Mesendoderm (in vitro differentiated cells): ENCODE measurements at regions not wholly inside any gene's neighbourhood (a gene's known extent, or its start where the extent isn't known, plus 50 kb on each side); places are given as distances from the start of the nearest gene placed in this dataset.

Experiments
- DNase-seq: peaks from one replicate; pipeline ENCODE4 v3.0.0; 2013
- H2AK5ac ChIP-seq: 2 replicates; pipeline ENCODE4 v1.6.1; 2013; ENCODE audit warnings: low read length, inconsistent platforms
- H2BK120ac ChIP-seq: 2 replicates; pipeline ENCODE4 v1.6.1; 2013; ENCODE audit warnings: low read depth, mild to moderate bottlenecking, low read length, moderate library complexity, mixed read lengths
- H2BK15ac ChIP-seq: replicated peaks from 2 replicates; pipeline ENCODE4 v1.6.1; 2013; ENCODE audit warnings: low read depth, mild to moderate bottlenecking, moderate library complexity
- H2BK5ac ChIP-seq: 2 replicates; pipeline ENCODE4 v1.6.1; 2013; ENCODE audit warnings: low read length, inconsistent platforms
- H3K18ac ChIP-seq: 2 replicates; pipeline ENCODE4 v1.6.1; 2013; ENCODE audit warnings: mild to moderate bottlenecking, low read length, mixed read lengths
- H3K23ac ChIP-seq: one replicate; pipeline ENCODE4 v1.6.1; 2013; ENCODE audit warnings: low read length
- H3K27ac ChIP-seq: 2 replicates; pipeline ENCODE4 v1.5.1; 2013; ENCODE audit warnings: low read depth, mild to moderate bottlenecking, inconsistent platforms, low read length, moderate library complexity
- H3K27me3 ChIP-seq: 2 replicates; pipeline ENCODE4 v1.6.1; 2013; ENCODE audit warnings: low read length, control low read depth, mild to moderate bottlenecking, inconsistent platforms; ENCODE audit not compliant: insufficient read depth, poor library complexity
- H3K36me3 ChIP-seq: 2 replicates; pipeline ENCODE4 v1.6.1; 2013; ENCODE audit warnings: low read length, inconsistent platforms; ENCODE audit not compliant: control insufficient read depth, insufficient read depth
- H3K4ac ChIP-seq: one replicate; pipeline ENCODE4 v1.6.1; 2013; ENCODE audit warnings: low read depth, mild to moderate bottlenecking, low read length, moderate library complexity
- H3K4me1 ChIP-seq: 2 replicates; pipeline ENCODE4 v1.6.1; 2013; ENCODE audit warnings: low read depth, low read length, inconsistent platforms; ENCODE audit not compliant: control insufficient read depth
- H3K4me2 ChIP-seq: 2 replicates; pipeline ENCODE4 v1.6.1; 2013; ENCODE audit warnings: low read length
- H3K4me3 ChIP-seq: 2 replicates; pipeline ENCODE4 v1.5.1; 2013; ENCODE audit warnings: mild to moderate bottlenecking, low read length
- H3K56ac ChIP-seq: one replicate; pipeline ENCODE4 v1.6.1; 2013; ENCODE audit warnings: low read length
- H3K79me1 ChIP-seq: 2 replicates; pipeline ENCODE4 v1.6.1; 2013; ENCODE audit warnings: low read length, inconsistent platforms
- H3K79me2 ChIP-seq: 2 replicates; pipeline ENCODE4 v1.6.1; 2013; ENCODE audit warnings: mild to moderate bottlenecking, low read length; ENCODE audit not compliant: control insufficient read depth, insufficient read depth
- H3K9ac ChIP-seq: 2 replicates; pipeline ENCODE4 v1.6.1; 2013; ENCODE audit warnings: low read length, inconsistent platforms
- H4K5ac ChIP-seq: one replicate; pipeline ENCODE4 v1.6.1; 2013; ENCODE audit warnings: low read length
- H4K8ac ChIP-seq: one replicate; pipeline ENCODE4 v1.6.1; 2013; ENCODE audit warnings: low read depth, mild to moderate bottlenecking, control low read depth, low read length, moderate library complexity
- WGBS: extraction: QIAGEN DNeasy Blood & Tissue Kit; methylation state at CpG from one replicate; pipeline ENCODE4 v1.1.7; 2013; ENCODE audit warnings: low lambda C conversion rate, missing lambda C conversion rate; ENCODE audit not compliant: insufficient coverage; ENCODE audit errors: extremely low coverage; 5-methylcytosine and 5-hydroxymethylcytosine counted together

DNA sequence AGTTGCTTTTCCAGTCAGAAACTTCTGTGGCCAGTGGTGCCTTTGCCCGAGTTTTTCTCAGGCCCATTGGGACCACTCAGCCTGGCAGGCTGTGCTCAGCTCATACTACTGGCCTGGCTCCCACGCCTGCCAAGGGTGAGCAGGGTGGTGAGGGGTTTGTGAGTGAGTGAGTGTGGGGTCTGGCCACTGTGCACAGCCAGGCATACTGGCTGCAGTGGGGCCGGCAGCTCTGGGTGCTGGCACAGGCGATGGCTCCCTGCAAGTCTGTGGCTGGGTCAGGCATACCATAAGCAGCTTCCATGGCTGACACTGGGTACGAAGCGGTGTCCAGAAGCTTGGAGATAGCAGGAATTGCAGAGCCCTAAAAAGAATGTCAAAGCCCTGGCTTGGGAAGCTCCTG is 161.0 kb downstream of the SLITRK6 start:
- H2BK120ac ChIP-seq, result no peak overlapping the region
- no peak overlapping the region for H4K5ac ChIP-seq
- H3K27ac ChIP-seq, result no peak overlapping the region
- H3K56ac ChIP-seq, result no peak overlapping the region
- no peak overlapping the region for H3K18ac ChIP-seq
- H2BK5ac ChIP-seq, result no peak overlapping the region
- H3K79me2 ChIP-seq, result no peaks in the 10 kb centered on the region
- no peak overlapping the region for H2BK15ac ChIP-seq
- no peaks in the 10 kb centered on the region for H3K36me3 ChIP-seq
- H2AK5ac ChIP-seq, result no peak overlapping the region
- no peak overlapping the region for H3K9ac ChIP-seq
- H3K27me3 ChIP-seq, result no peaks in the 10 kb centered on the region
- no peak overlapping the region for H3K23ac ChIP-seq
- DNase-seq, result no peak
- no peak overlapping the region for H3K4me3 ChIP-seq
- no peak overlapping the region for H3K4me2 ChIP-seq
- H3K4ac ChIP-seq, result no peak overlapping the region
- H3K4me1 ChIP-seq, result no peaks in the 10 kb centered on the region
- no CpG with 5 or more reads among the region's 6 CpGs for WGBS
- no peak overlapping the region for H4K8ac ChIP-seq
- H3K79me1 ChIP-seq, result no peaks in the 10 kb centered on the region

- Histone ChIP-seq H3K18ac (no peak overlapping the region), H3K9ac (no peak overlapping the region), H3K56ac (no peak overlapping the region), H3K27ac (no peak overlapping the region), H3K27me3 (no peaks in the 10 kb centered on the region), H4K5ac (no peak overlapping the region), H3K36me3 (no peaks in the 10 kb centered on the region), H3K23ac (no peak overlapping the region), H2BK15ac (no peak overlapping the region), H2AK5ac (no peak overlapping the region), H3K4me3 (no peak overlapping the region), H3K4me1 (no peaks in the 10 kb centered on the region), H3K4ac (no peak overlapping the region), H4K8ac (no peak overlapping the region), H2BK5ac (no peak overlapping the region), H2BK120ac (no peak overlapping the region), H3K4me2 (no peak overlapping the region), H3K79me2 (no peaks in the 10 kb centered on the region), H3K79me1 (no peaks in the 10 kb centered on the region)
- no CpG with 5 or more reads among the region's 3 CpGs for WGBS
- no peak for DNase-seq
Observed at GRCh38 chr13:85632526-85633195, 166.6 kb downstream of the SLITRK6 start.

DNA sequence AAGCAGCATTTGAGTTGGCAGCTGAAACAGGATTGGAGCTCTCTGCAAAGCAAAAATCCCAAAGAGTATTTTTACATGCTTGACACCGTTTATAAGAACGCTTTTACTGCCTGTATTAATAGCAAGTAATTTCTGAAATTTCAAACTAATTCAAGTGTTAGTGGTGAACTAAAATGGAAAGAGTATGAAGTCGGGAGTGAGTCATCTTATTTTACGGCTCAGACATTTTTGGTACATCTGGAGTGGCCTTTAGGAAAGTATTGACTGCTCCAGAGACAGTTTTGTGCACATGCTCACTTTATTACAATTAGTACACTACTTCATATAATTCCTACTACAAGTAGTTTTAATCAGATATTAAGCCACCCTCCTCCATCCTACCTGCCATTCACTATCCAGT is 167.4 kb downstream of the SLITRK6 start:
- WGBS, result no CpG with 5 or more reads among the region's 4 CpGs
- H3K18ac ChIP-seq, result no peak overlapping the region
- H3K23ac ChIP-seq, result no peak overlapping the region
- H3K27me3 ChIP-seq, result no peaks in the 10 kb centered on the region
- H4K8ac ChIP-seq, result no peak overlapping the region
- no peaks in the 10 kb centered on the region for H3K79me2 ChIP-seq
- no peak overlapping the region for H3K4me2 ChIP-seq
- H3K56ac ChIP-seq, result no peak overlapping the region
- no peak overlapping the region for H2AK5ac ChIP-seq
- H2BK15ac ChIP-seq, result no peak overlapping the region
- no peak overlapping the region for H3K4ac ChIP-seq
- H2BK120ac ChIP-seq, result no peak overlapping the region
- no peaks in the 10 kb centered on the region for H3K79me1 ChIP-seq
- no peaks in the 10 kb centered on the region for H3K36me3 ChIP-seq
- no peak overlapping the region for H2BK5ac ChIP-seq
- H3K4me1 ChIP-seq, result no peaks in the 10 kb centered on the region
- H3K27ac ChIP-seq, result no peak overlapping the region
- H3K9ac ChIP-seq, result no peak overlapping the region
- DNase-seq, result no peak
- no peak overlapping the region for H3K4me3 ChIP-seq
- H4K5ac ChIP-seq, result no peak overlapping the region

GRCh38 chr13:85626603-85627002 is 172.6 kb downstream of the SLITRK6 start:
- no peak overlapping the region for H3K27ac ChIP-seq
- H3K79me2 ChIP-seq, result no peaks in the 10 kb centered on the region
- H3K23ac ChIP-seq, result no peak overlapping the region
- no peak overlapping the region for H4K5ac ChIP-seq
- no peak overlapping the region for H3K56ac ChIP-seq
- H4K8ac ChIP-seq, result no peak overlapping the region
- no peaks in the 10 kb centered on the region for H3K27me3 ChIP-seq
- no peaks in the 10 kb centered on the region for H3K4me1 ChIP-seq
- H3K36me3 ChIP-seq, result no peaks in the 10 kb centered on the region
- H3K4ac ChIP-seq, result no peak overlapping the region
- no peaks in the 10 kb centered on the region for H3K79me1 ChIP-seq
- WGBS, result no CpG with 5 or more reads among the region's 4 CpGs
- H2AK5ac ChIP-seq, result no peak overlapping the region
- H3K4me3 ChIP-seq, result no peak overlapping the region
- no peak overlapping the region for H3K9ac ChIP-seq
- H2BK15ac ChIP-seq, result no peak overlapping the region
- H2BK120ac ChIP-seq, result no peak overlapping the region
- H3K18ac ChIP-seq, result no peak overlapping the region
- DNase-seq, result no peak
- no peak overlapping the region for H2BK5ac ChIP-seq
- no peak overlapping the region for H3K4me2 ChIP-seq

DNA sequence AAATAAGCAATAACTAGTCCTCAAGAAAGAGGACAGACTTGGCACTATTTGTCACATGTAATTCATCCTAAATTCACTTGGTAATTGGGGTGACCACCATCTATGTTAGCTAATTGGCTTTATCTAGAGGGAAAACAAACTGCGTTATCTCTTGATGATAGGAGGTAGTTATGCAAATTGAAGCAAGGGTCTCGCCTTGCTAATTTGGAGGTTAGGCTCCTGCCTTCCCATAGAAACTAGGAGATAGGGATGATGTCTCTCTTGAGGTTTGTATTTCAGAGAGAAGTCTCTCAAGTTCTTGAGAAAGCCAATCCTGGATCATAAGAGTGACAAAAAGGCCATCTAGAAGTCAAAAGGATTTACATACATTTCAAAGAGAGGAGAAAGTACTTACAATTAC is 179.9 kb downstream of the SLITRK6 start:
- Histone ChIP-seq H3K18ac (no peak overlapping the region), H4K8ac (no peak overlapping the region), H3K4ac (no peak overlapping the region), H3K79me2 (no peaks in the 10 kb centered on the region), H3K23ac (no peak overlapping the region), H3K56ac (no peak overlapping the region), H2BK5ac (no peak overlapping the region), H3K36me3 (no peaks in the 10 kb centered on the region), H3K27me3 (no peaks in the 10 kb centered on the region), H3K9ac (no peak overlapping the region), H3K27ac (no peak overlapping the region), H3K4me3 (no peak overlapping the region), H4K5ac (no peak overlapping the region), H3K4me2 (no peak overlapping the region), H2BK15ac (no peak overlapping the region), H2BK120ac (no peak overlapping the region), H2AK5ac (no peak overlapping the region), H3K79me1 (no peaks in the 10 kb centered on the region), H3K4me1 (no peaks in the 10 kb centered on the region)
- peak; percentile 91 for DNase-seq
- no CpG with 5 or more reads among the region's 2 CpGs for WGBS

- no peak overlapping the region for H4K8ac ChIP-seq
- H3K36me3 ChIP-seq, result no peaks in the 10 kb centered on the region
- H2BK5ac ChIP-seq, result no peak overlapping the region
- H3K56ac ChIP-seq, result no peak overlapping the region
- no CpG with 5 or more reads among the region's 5 CpGs for WGBS
- H3K4me3 ChIP-seq, result no peak overlapping the region
- no peak overlapping the region for H3K18ac ChIP-seq
- no peak overlapping the region for H2AK5ac ChIP-seq
- H3K4ac ChIP-seq, result no peak overlapping the region
- H3K23ac ChIP-seq, result no peak overlapping the region
- no peaks in the 10 kb centered on the region for H3K4me1 ChIP-seq
- no peak overlapping the region for H4K5ac ChIP-seq
- no peak overlapping the region for H3K27ac ChIP-seq
- H3K79me2 ChIP-seq, result no peaks in the 10 kb centered on the region
- no peak for DNase-seq
- H2BK15ac ChIP-seq, result no peak overlapping the region
- H3K4me2 ChIP-seq, result no peak overlapping the region
- no peak overlapping the region for H3K9ac ChIP-seq
- no peak overlapping the region for H2BK120ac ChIP-seq
- no peaks in the 10 kb centered on the region for H3K79me1 ChIP-seq
- no peaks in the 10 kb centered on the region for H3K27me3 ChIP-seq
Observed at GRCh38 chr13:85618521-85618920, 180.7 kb downstream of the SLITRK6 start.
